SK-N-SH treated with all-trans-retinoic acid at 6 μM for 48 hours (cell line): ENCODE measurements at regions not wholly inside any gene's neighbourhood (a gene's known extent, or its start where the extent isn't known, plus 50 kb on each side); places are given as distances from the start of the nearest gene placed in this dataset.

Experiments used
- ATAC-seq: fragments of 200-7000 bp; cut with Tn5 transposase; 3 replicates; pipeline ENCODE4 v1.9.1; 2020; ENCODE audit warnings: mild to moderate bottlenecking, moderate library complexity
- ARNTL ChIP-seq: fragments of 450-650 bp; formaldehyde crosslinking; IDR thresholded peaks from 2 replicates; pipeline ENCODE4 v1.5.0; 2020; ENCODE audit warnings: low read depth, mild to moderate bottlenecking, moderate library complexity, borderline replicate concordance
- BACH2 ChIP-seq: fragments of 250-450 bp; sonication (Bioruptor Pico); IDR thresholded peaks from 2 replicates; pipeline ENCODE4 v1.9.0; 2021; ENCODE audit warnings: mild to moderate bottlenecking, borderline replicate concordance
- CREB5 ChIP-seq: fragments of 250-450 bp; sonication (Bioruptor Pico); IDR thresholded peaks from 2 replicates; pipeline ENCODE4 v1.5.1; 2020; ENCODE audit warnings: low read depth, mild to moderate bottlenecking, moderate library complexity
- CSRNP3 ChIP-seq: fragments of 250-450 bp; sonication (Bioruptor Pico); IDR thresholded peaks from 2 replicates; pipeline ENCODE4 v1.5.1; 2021; ENCODE audit warnings: mild to moderate bottlenecking, moderate library complexity
- GLIS3 ChIP-seq: fragments of 250-450 bp; sonication (Bioruptor Pico); IDR thresholded peaks from 2 replicates; pipeline ENCODE4 v1.5.0; 2020; ENCODE audit warnings: mild to moderate bottlenecking, moderate library complexity
- ISL1 ChIP-seq: fragments of 250-450 bp; sonication (Bioruptor Pico); IDR thresholded peaks from 2 replicates; pipeline ENCODE4 v2.1.2; 2022; ENCODE audit warnings: mild to moderate bottlenecking, moderate library complexity
- OSR1 ChIP-seq: fragments of 250-450 bp; sonication (Bioruptor Pico); IDR thresholded peaks from 2 replicates; pipeline ENCODE4 v1.8.0; 2022; ENCODE audit warnings: moderate library complexity, mild to moderate bottlenecking, inconsistent platforms
- PATZ1 ChIP-seq: fragments of 250-450 bp; sonication (Bioruptor Pico); IDR thresholded peaks from 2 replicates; pipeline ENCODE4 v1.8.0; 2020; ENCODE audit warnings: mild to moderate bottlenecking, moderate library complexity, borderline replicate concordance
- POU6F1 ChIP-seq: fragments of 250-450 bp; sonication (Bioruptor Pico); IDR thresholded peaks from 2 replicates; pipeline ENCODE4 v1.8.0; 2021; ENCODE audit warnings: low read depth, mild to moderate bottlenecking, moderate library complexity, borderline replicate concordance
- PPARA ChIP-seq: fragments of 250-450 bp; sonication (Bioruptor Pico); IDR thresholded peaks from 2 replicates; pipeline ENCODE4 v1.5.0; 2020; ENCODE audit warnings: mild to moderate bottlenecking, borderline replicate concordance
- RARB ChIP-seq: fragments of 250-450 bp; sonication (Bioruptor Pico); IDR thresholded peaks from 2 replicates; pipeline ENCODE4 v1.8.0; 2021; ENCODE audit warnings: mild to moderate bottlenecking, moderate library complexity
- SNAI2 ChIP-seq: fragments of 250-450 bp; sonication (Bioruptor Pico); IDR thresholded peaks from 2 replicates; pipeline ENCODE4 v1.5.0; 2020; ENCODE audit warnings: mild to moderate bottlenecking, moderate library complexity
- TCF4 ChIP-seq: fragments of 250-450 bp; sonication (Bioruptor Pico); IDR thresholded peaks from 2 replicates; pipeline ENCODE4 v1.8.0; 2021; ENCODE audit warnings: mild to moderate bottlenecking, moderate library complexity, borderline replicate concordance
- TOX ChIP-seq: fragments of 250-450 bp; sonication (Bioruptor Pico); IDR thresholded peaks from 2 replicates; pipeline ENCODE4 v1.8.0; 2021; ENCODE audit warnings: mild to moderate bottlenecking, moderate library complexity, borderline replicate concordance
- TSHZ2 ChIP-seq: fragments of 250-450 bp; sonication (Bioruptor Pico); IDR thresholded peaks from 2 replicates; pipeline ENCODE4 v1.5.0; 2020; ENCODE audit warnings: mild to moderate bottlenecking, moderate library complexity
- ZC3H10 ChIP-seq: fragments of 250-450 bp; sonication (Bioruptor Pico); IDR thresholded peaks from 2 replicates; pipeline ENCODE4 v1.5.1; 2021; ENCODE audit warnings: mild to moderate bottlenecking, moderate library complexity
- ZFP3 ChIP-seq: fragments of 250-450 bp; sonication (Bioruptor Pico); IDR thresholded peaks from 2 replicates; pipeline ENCODE4 v1.5.0; 2020; ENCODE audit warnings: mild to moderate bottlenecking, moderate library complexity
- ZFP30 ChIP-seq: fragments of 450-650 bp; formaldehyde crosslinking; IDR thresholded peaks from 2 replicates; pipeline ENCODE4 v1.5.0; 2022; ENCODE audit warnings: mild to moderate bottlenecking, moderate library complexity
- ZNF565 ChIP-seq: fragments of 450-650 bp; formaldehyde crosslinking; conservative IDR thresholded peaks from 2 replicates; pipeline ENCODE4 v1.5.0; 2020; ENCODE audit warnings: low read depth, mild to moderate bottlenecking, moderate library complexity
- ZNF70 ChIP-seq: fragments of 450-650 bp; formaldehyde crosslinking; IDR thresholded peaks from 2 replicates; pipeline ENCODE4 v1.5.0; 2020; ENCODE audit warnings: mild to moderate bottlenecking, moderate library complexity
- ZNF8 ChIP-seq: fragments of 450-650 bp; formaldehyde crosslinking; IDR thresholded peaks from 2 replicates; pipeline ENCODE4 v1.5.0; 2020; ENCODE audit warnings: mild to moderate bottlenecking, moderate library complexity

GRCh38 chr12:58583940-58584339 is 336.4 kb downstream of the LRIG3 start:
- no peak for TF ChIP-seq CREB5 (CRISPR knock-in tag)
- TF ChIP-seq PPARA (CRISPR knock-in tag) = no peak
- TF ChIP-seq ZNF565 (CRISPR knock-in tag) = no peak
- TF ChIP-seq BACH2 (CRISPR knock-in tag) = no peak
- TF ChIP-seq, all 23 proteins: peak for 0
- ATAC-seq = no peak

GRCh38 chr12:58584880-58585279 is 335.4 kb downstream of the LRIG3 start:
- no peak for ATAC-seq
- TF ChIP-seq ZC3H10 (CRISPR knock-in tag) (no peak), ISL1 (CRISPR knock-in tag) (no peak), GLIS3 (CRISPR knock-in tag) (no peak), SNAI2 (CRISPR knock-in tag) (no peak), PPARA (CRISPR knock-in tag) (no peak), PATZ1 (CRISPR knock-in tag) (no peak), CSRNP3 (CRISPR knock-in tag) (no peak), OSR1 (CRISPR knock-in tag) (no peak), ZNF70 (no peak)

GRCh38 chr12:58586762-58587161 is 333.5 kb downstream of the LRIG3 start:
- ATAC-seq = no peak
- TF ChIP-seq ARNTL (no peak), POU6F1 (CRISPR knock-in tag) (no peak), ZC3H10 (CRISPR knock-in tag) (no peak), ZNF8 (CRISPR knock-in tag) (no peak), PATZ1 (CRISPR knock-in tag) (no peak), CSRNP3 (CRISPR knock-in tag) (no peak), ZFP30 (CRISPR knock-in tag) (no peak), TCF4 (CRISPR knock-in tag) (no peak), ZFP3 (no peak), BACH2 (CRISPR knock-in tag) (no peak), ZNF565 (CRISPR knock-in tag) (no peak), SNAI2 (CRISPR knock-in tag) (no peak), TSHZ2 (no peak), RARB (no peak), PPARA (CRISPR knock-in tag) (no peak), TOX (CRISPR knock-in tag) (no peak), GLIS3 (CRISPR knock-in tag) (no peak)
